GM18858 (cell line): ENCODE measurements at regions not wholly inside any gene's neighbourhood (a gene's known extent, or its start where the extent isn't known, plus 50 kb on each side); places are given as distances from the start of the nearest gene placed in this dataset.

ENCODE experiments used
- ATAC-seq: cut with Tn5 transposase; IDR thresholded peaks from one replicate; pipeline ENCODE4 v1.9.1; 2021; ENCODE audit not compliant: unreplicated experiment

DNA sequence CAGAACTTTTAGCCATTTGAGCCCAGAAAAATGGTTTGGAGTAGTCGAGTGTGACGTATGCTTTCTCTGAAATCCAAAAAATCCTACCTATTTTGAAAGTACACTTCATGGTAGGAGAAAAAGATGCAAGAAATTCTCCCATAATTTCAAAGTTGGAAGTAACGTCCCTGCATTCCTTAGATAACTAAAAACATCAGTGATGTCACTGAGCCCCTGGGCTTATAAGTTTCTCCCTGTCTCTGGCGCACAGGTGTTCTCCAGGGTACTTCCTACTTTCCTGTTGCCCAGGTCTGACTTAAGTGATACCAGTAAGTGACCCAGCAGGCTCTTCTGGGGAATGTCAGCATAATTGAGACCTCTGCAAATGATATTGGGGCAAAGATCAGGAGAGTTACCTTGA, 90.5 kb upstream of the WDR1 start:
- no peak for ATAC-seq

DNA sequence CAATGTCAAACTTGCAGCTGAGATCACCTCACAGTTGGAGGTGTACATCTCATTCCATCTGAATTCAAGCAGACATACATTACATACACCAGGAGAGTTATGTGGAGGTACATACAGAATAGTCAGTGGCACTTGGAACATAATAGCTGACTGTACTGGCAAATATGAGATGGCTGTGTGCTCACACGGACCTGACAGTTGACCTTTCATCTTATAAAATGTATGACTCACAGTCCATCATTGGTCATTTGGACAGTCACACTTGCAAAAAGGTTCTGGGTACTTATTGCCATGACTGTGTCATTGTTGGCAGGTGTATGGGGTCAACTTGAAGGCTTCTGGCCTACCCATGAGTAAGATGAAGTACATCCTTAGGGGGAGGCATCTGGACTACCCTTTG, 88.6 kb upstream of the WDR1 start:
- ATAC-seq: no peak

DNA sequence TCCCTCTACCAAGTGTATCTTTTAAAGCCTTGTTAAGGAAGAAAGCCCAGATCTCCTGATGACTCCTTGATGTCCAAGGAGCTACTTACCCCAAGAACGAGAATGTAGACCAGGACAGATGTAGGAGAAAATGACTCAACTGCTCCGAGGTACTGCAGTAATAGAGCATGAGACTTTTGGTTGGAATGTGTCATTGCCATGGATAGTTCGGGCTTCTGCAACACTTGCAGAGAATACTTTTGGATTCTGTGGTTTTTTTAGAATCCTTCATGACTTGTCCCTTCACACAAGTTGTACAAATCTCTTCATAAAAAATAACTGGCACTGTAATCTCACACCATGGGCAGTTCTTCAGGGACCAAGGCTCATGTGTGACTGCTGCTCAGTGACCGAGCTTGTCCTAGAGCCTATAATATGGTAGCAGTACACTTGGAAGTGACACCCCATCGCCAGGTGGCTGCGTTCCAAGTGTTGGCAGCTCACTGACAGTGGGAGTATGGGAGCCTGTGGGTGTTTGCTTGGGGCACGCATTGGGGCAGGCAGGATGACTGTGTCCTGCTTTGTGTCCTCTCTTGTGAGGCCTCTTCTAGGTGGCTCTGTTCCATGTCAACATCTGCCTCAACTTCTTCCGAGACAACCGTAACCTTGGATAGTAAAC, 87.9 kb upstream of the WDR1 start:
- ATAC-seq: no peak

DNA sequence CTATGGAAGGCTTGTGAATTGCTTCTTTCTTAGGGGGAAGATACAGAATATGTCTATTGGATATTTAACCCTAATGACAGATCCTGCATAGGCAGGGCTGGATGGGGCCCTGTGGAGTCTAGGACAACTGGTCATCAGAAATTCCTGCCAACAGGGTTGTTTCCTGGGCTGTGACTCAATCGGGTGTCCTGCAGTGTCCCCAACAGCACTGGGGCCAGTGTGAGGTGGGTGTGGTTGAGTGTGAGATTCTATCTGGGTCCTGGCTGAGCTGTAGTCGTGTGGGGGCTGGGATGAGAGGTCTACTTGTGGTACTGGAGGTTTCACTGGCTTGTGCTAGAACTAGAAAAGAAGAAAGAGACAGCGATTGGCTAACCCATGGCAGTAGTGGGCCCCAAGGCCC, 87.3 kb upstream of the WDR1 start:
- ATAC-seq: no peak

DNA sequence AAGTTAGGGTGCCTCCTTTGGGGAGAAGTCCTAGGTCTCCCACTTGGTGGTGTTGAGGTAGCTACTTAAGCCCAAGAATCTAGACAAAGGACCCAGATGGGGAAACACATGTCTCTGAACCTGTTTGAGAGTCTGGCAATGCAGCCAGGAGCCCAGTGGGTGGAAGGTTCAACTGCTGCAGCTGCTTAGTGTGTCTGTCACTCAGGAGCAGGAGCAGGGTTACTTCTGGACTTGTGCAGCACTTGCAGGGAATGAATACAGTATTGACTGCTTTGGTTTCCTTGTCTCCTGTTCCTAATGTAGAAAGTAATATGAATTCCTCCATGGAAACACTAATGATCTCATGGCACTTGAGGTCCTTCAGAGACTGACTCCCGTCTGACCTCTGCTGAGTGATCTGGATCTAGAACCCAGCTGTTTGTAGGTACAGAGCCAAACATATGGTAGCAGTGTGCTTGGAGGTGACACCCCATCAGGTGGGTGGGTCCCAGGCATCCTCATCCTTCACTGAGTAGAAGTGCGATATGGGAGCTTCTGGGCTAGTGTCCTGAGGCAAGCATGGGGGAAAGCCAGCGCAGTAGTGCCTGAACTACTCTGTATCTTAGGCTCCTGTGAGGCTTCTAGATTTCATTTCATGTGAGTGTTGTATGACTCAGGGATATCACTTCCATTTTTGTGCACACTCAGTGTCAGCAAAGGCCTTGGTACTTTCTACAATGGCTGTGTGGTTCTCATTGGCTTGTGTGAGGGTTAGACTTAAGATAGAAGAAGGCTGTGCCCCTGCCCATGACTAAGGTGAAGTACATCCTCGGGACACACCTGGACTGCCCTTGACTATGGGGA, 85.0 kb upstream of the WDR1 start:
- ATAC-seq: no peak

DNA sequence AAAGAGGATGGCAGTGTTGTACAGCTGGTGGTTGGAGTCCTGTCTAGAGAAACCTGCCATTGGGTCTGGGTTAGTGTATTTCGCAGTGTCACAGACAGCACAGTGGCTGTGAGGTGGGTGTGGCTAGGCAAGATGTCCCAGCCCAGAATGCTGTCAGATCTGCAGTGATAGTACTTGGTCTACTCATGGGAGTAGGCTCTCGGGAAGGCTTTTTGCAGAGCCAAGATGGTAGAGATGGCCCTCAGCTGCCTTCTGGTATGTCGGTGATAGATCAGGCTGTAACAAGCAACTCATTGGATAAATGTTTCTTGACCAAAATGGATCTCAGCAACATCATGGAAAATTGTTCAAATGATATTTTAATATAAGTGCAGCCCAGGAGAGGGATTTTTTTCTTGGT, 84.3 kb upstream of the WDR1 start:
- no peak for ATAC-seq

DNA sequence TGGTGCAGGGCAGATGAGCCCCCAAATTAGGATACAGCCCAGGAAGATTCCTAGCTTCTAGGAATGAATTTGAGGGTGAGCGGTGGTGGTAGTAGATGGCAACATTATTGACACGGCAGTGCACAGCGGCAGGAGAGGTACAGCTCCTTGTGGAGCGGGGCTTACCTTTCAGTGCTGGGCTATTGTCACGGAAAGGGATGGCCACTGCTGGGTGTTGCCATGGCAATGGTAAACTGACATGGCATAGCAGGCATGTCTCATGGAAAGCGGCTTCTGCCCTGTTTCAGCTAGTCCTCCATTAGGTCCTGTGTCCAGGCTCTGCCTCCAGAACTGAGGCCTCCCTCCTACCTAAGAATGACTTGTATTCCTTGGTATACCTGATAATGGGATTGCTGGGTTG, 81.8 kb upstream of the WDR1 start:
- no peak for ATAC-seq

DNA sequence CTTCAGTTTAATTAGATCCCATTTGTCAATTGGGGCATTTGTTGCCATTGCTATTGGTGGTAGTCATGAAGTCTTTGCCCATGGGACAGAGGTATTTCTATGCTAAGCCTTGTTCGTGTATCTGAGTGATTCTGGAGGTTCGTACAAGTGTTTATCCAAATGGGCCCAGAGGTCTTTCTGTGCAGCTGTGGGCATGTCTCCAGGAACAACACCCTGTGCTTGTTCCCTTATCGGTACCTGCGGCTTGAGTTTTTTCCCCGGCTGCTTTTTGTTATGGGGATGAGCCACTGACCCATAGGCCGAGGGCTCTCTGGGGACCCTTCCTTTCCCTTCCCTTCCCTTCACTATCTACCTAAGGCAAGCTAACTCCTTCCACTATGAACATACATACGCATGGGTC, 81.4 kb upstream of the WDR1 start:
- no peak for ATAC-seq

DNA sequence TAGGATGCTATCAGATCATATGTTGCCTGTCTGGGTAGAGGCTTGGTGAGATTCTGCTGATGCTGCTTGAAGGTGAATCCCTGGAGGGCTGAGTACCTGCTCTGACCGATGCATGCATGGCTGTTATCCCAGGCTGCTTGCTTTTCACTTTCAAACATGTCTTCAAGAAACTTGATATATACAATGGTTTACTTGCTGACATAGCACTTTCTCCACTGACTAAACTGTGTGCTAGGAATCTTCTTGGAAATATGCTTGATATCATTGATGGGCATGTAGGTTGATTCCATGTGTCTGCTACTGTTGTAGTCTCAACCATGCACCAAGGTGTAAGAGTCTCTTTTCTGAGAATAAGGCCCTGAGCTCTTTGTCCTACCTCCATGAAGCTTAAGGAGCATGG, 79.6 kb upstream of the WDR1 start:
- no peak for ATAC-seq

DNA sequence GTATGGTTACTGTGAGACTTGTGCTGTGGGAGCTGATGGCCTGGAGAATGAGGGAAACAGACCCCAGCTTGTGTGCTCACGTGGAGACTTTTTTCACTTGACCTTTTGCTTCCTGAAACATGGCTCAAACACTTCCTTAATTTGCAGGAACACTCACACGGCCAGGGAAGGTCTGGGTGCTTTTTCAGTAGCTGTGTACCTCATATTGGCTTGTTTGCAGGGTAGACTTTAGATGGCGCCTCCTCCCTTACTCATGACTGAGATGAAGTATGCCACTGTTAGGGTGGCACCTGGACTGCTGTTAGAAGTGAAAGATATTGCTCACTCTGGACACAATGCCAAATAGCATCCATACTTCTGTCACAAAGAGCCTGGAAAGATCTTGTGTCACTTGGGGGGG, 75.7 kb upstream of the WDR1 start:
- no peak for ATAC-seq

DNA sequence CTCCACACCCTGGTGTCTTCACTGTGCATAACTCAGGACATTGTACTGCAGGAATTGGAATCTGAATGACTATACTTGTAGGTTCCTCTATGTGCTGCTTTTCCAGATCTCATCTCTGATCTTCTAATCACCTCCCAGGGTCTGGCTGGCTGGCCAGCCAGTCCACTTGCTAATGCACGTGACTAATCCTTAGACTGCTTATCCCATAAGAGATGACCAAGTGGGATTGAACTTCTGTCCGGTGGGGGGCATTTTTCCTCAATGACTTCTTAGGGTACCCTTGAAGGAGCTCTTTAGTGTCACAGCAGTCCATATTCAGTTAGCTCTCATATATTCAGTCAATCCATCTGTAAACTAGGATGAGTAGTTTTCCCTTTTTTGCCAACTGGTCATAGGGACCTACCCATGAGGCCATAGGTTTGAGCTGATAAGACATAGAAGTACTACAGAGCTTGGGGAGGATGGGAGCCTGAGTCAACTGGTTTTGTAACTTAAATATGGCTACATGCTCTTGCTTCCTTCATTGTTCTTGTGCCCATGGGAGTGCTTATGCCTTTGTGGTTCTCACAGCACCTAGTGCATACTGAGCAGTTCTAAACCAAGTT, 71.9 kb upstream of the WDR1 start:
- no peak for ATAC-seq

DNA sequence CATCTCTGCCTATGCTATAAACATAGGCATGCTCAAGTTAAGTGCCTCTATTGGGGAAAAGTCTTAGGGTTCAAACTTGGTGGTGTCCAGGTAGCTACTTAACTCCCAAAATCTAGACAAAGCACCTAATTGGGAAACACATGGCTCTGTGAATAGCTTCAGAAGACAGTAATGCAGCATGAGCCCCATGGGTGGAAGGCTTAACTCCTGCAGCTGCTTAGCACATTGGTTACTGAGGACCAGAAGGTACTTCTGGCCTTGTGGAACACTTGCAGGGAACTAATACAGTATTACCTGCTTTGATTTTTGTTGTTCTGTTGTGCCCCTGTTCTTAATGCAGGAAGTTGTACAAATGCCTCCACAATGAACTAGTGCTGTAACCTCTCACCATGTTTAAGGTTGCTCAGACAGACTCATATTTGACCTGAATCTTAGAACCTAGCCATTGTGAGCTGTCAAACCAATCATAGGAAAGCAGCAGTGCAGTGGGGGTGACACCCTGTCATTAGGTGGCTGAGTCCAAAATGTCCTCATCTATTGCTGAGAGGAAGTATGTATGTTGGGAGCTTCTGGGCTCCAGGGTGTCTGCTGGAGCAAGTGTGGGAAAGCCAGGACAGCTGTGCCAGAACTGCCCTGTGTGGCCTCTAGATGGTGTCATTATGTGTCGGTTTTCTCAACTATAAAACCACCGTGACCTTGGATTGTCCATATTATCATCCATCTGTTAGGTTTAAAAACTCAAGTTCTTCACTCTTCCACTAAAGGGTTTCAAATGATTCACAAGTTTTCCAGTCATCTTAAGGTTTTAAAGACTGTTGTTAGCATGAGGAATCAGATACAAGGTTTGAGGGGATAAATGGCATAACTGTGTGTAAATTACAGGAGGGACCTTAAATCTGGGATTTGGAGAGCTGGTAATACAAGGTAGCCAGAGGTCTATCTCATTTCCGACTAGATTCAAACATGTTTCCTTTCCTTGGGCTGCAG, 69.9 kb upstream of the WDR1 start:
- no peak for ATAC-seq

DNA sequence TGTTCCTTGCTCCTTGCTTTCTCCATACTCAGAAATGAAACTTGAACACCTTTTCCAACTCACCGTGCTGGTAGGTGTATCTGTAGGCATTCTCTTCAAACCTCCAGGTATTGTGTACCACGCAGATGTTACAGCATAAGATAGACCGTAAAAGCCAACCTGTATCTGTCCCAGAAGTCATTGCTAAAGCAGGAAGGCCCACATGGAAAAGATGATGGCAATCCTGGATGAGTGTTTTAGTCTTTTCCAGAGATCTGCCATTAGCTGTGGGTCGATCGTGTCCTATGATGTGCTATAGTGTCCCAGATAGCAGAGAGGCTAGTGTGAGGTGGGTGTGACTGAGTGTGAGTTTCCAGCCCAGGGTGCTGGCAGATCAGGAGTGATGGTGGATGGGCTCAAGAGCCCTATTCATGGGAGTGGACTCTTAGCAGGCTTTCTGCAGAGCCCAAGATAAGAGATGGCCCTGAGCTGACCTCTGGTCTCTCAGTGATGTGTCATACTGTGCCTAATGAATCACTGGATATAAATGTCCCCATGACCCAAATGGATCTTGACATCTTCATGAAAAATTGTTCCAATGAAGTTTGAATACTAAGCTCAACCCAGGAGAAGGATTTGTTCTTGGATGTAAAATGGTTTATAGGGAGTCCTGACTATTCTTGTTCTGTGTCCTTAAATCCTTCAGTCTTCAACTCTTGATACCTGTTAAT, 69.1 kb upstream of the WDR1 start:
- no peak for ATAC-seq

DNA sequence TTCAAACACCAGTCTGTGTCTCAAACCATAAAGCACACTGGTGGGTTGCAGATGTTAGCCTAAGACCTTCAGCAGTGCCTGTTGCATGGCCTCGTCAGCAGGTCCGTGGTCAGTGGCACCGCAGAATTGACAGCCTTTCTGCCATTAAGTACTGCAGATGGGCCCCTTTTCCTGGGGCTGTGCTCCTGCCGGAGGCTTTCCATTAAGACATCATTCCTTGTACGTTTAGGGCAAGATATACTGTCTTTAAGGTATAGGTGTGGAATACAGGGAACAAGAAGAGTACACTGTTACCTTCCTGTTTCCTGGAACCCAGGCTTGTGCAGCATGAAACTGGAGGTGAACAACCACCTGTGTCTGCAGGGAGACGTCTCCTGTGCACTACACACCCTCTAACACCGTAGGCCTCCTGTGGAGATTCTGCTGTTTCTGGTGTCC, 67.9 kb upstream of the WDR1 start:
- ATAC-seq: no peak

DNA sequence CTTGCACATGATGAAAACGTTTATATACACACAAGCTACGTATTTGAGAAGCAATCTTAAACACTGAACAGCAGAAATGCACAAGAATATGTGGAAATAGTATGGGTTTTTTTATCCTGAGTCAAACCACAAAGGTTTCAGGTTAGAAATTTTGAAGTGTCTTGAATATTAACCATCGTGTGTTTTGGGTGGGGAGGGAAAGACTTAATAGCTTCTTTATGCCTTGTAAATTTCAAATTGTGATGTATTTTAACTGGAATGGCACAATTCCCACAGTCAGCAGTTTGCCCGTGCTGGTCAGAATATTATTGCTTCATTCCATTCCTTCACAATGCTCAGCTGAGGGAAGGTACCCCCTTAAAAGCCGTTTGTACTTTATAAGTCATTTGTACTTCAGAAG, 67.4 kb upstream of the WDR1 start:
- no peak for ATAC-seq

DNA sequence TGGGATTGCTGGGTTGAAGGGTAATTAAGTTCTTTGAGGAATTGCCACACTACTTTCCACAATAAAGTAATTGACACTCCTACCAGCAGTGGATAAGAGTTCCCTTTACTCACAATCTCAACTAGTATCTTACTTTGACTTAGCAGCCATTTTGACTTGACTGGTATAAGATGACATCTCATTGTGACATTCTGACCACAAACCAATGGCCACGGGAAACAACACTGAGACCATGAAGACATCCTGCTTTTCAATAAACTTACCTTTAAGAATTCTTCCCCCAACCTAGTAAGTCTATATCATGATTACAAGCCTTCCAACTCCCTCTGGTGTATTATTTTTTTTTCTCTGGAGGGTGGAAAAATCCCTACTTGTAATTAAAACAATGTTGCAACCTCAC, 66.9 kb upstream of the WDR1 start:
- no peak for ATAC-seq

DNA sequence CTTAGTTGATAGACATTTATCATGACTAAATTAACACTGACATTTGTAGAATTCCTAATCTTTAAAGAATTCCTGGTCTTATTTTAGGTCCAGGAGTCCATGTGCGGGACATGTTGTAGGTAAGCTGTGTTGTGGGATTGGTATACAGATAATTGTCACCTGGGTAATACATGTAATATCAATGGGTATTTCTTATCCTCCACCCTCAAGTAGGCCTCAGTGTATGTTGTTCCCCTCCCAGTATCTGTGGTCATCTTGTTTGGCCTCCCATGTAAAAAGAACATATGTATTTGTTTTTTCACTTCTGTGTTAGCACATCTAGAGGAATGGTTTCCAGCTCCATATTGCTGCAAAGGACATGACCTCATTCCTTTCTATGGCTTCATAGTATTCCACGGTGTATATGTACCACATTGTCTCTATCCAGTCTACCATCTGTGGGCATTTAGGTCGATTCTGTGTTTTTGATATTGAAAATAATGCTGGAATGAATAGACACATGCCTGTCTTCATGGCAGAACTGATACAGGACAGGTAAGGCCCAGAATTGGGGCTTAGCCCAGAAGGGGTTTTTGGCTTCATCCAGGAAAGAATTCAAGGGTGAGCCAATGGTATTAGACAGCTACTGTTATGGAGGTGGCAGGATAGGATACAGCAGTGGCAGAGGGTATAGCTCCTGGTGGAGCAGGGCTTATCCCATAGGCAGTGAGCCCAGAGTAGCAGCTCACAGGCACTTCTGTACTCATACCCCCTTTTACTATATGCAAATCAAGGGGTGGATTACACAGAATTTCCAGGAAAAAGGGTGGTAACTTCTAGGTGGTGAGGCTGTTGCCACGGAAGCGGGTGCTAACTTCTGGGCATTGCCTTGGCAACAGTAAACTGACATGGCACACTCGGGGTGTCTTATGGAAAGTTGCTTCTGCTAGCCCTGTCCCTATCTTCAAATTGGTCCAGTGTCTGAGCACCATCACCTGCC, 66.1 kb upstream of the WDR1 start:
- ATAC-seq: no peak

DNA sequence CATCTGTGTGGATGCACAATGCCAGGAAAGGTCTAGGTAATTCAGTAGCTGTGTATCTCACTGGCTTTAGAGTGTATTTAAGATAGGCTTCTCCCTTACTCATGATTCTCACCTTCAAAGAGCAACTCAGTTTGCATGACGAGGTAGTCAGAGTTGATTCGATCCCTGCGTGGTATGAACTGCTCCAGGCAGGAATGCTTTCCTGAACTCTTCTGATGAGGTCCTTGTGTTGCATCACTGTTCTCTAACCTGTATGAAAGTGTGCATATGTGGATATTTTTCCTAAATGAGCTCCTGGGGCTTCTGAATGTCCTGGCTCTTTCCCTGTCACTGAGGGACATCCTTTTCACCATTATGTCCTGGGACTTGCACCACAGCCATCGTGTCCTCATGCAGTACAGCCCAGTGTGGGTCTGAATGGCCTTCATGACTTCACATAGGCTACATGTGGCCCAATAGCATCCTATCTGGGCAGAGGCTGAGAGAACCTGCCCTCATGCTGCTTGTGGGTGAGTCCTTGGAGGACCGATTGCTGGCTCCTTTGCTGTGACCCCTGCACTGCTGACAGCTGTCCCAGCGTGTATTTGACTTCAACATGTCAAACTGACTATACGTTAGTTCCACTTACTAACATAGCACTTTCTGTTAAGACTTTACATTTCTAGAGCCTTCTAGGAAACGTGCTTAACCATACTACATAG, 65.3 kb upstream of the WDR1 start:
- no peak for ATAC-seq
